Left cardiac atrium (tissue), 4 donors: ENCODE measurements at regions not wholly inside any gene's neighbourhood (a gene's known extent, or its start where the extent isn't known, plus 50 kb on each side); places are given as distances from the start of the nearest gene placed in this dataset.

Experiments used
- ATAC-seq, 2 donors: fragments of 200-7000 bp; cut with Tn5 transposase; one replicate each; pipeline ENCODE4 v1.9.1; 2020; ENCODE audit warnings: mild to moderate bottlenecking in 2 of 2, moderate library complexity in 2 of 2
- DNase-seq: peaks from one replicate; pipeline ENCODE4 v3.0.0-alpha.2; 2020
- intact Hi-C, 2 donors: fragments of 100-400 bp; cut with DNase I; formaldehyde crosslinking; loops; one replicate each; pipeline versions ENCODE4 v1.14.1 to v1.15.1; 2022 to 2023
- donor health status: DM: no; HTN: yes; CAD: no.
- donor health status: DM: no; HTN: yes; CAD: no; lungs with severe emphysema.
- donor health status: DM: yes; HTN: yes; CAD: no.
- donor health status: Dilated cardiomyopathy.

GRCh38 chr2:22600156-22600555, 784.8 kb upstream of the KLHL29 start:
- intact Hi-C loops, result no loop called here
- DNase-seq, result no peak
- ATAC-seq, result no peak

GRCh38 chr2:22600999-22601398, 784.0 kb upstream of the KLHL29 start:
- intact Hi-C loops, result no loop called here
- ATAC-seq, result no peak

GRCh38 chr2:22604136-22604535, 780.8 kb upstream of the KLHL29 start:
- ATAC-seq (no peak), DNase-seq (no peak)
- intact Hi-C loops, result no loop called here

More at GRCh38 chr2:22600999-22601398, 784.0 kb upstream of the KLHL29 start:
- DNase-seq, result no peak

- no peak for ATAC-seq
- intact Hi-C loops, result no loop called here
- no peak for DNase-seq
Measured at GRCh38 chr2:22616031-22616430, 768.9 kb upstream of the KLHL29 start.

- ATAC-seq (no peak), DNase-seq (no peak)
- intact Hi-C loops, result no loop called here
Measured at GRCh38 chr2:22623620-22624019, 761.4 kb upstream of the KLHL29 start.

- intact Hi-C loops, result no loop called here
- DNase-seq, result no peak
- ATAC-seq, result no peak
Measured at GRCh38 chr2:22626621-22627020, 758.4 kb upstream of the KLHL29 start.

GRCh38 chr2:22628221-22628620, 756.8 kb upstream of the KLHL29 start:
- ATAC-seq, result no peak
- intact Hi-C loops, result no loop called here
- no peak for DNase-seq

- ATAC-seq, result no peak
- DNase-seq, result no peak
- intact Hi-C loops, result no loop called here
Measured at GRCh38 chr2:22628906-22629305, 756.1 kb upstream of the KLHL29 start.

- no peak for DNase-seq
- intact Hi-C loops, result no loop called here
Measured at GRCh38 chr2:22634167-22634566, 750.8 kb upstream of the KLHL29 start.

GRCh38 chr2:22656426-22656825, 728.6 kb upstream of the KLHL29 start:
- DNase-seq (no peak), ATAC-seq (no peak)
- intact Hi-C loops, result no loop called here

More at GRCh38 chr2:22634167-22634566, 750.8 kb upstream of the KLHL29 start:
- ATAC-seq, result no peak

- DNase-seq (no peak), ATAC-seq (no peak)
- intact Hi-C loops, result no loop called here
Measured at GRCh38 chr2:22673529-22673928, 711.5 kb upstream of the KLHL29 start.

GRCh38 chr2:22683914-22684313, 701.1 kb upstream of the KLHL29 start:
- ATAC-seq (no peak), DNase-seq (no peak)
- intact Hi-C loops, result no loop called here

GRCh38 chr2:22690096-22690495, 694.9 kb upstream of the KLHL29 start:
- ATAC-seq (no peak), DNase-seq (no peak)
- intact Hi-C loops, result no loop called here

- intact Hi-C loops, result no loop called here
- ATAC-seq (no peak), DNase-seq (no peak)
Measured at GRCh38 chr2:22691666-22692065, 693.3 kb upstream of the KLHL29 start.

- no peak for DNase-seq
- ATAC-seq, result no peak
- intact Hi-C loops, result no loop called here
Measured at GRCh38 chr2:22692746-22693145, 692.2 kb upstream of the KLHL29 start.

- ATAC-seq, result no peak
- intact Hi-C loops, result no loop called here
Measured at GRCh38 chr2:22694300-22694699, 690.7 kb upstream of the KLHL29 start.

GRCh38 chr2:22694856-22695255, 690.1 kb upstream of the KLHL29 start:
- DNase-seq, result no peak
- intact Hi-C loops, result no loop called here
- no peak for ATAC-seq

More at GRCh38 chr2:22694300-22694699, 690.7 kb upstream of the KLHL29 start:
- DNase-seq, result no peak

- ATAC-seq, result no peak
- intact Hi-C loops, result no loop called here
Measured at GRCh38 chr2:22697054-22697788, 687.8 kb upstream of the KLHL29 start.

GRCh38 chr2:22701561-22702160, 683.3 kb upstream of the KLHL29 start:
- ATAC-seq (no peak), DNase-seq (no peak)
- intact Hi-C loops, result no loop called here

More at GRCh38 chr2:22697054-22697788, 687.8 kb upstream of the KLHL29 start:
- DNase-seq, result no peak

GRCh38 chr2:22703286-22703920, 681.6 kb upstream of the KLHL29 start:
- ATAC-seq (no peak), DNase-seq (no peak)
- intact Hi-C loops, result no loop called here

- intact Hi-C loops, result no loop called here
- no peak for ATAC-seq
- no peak for DNase-seq
Measured at GRCh38 chr2:22719396-22719795, 665.6 kb upstream of the KLHL29 start.
